Natural killer cell (primary cell): ENCODE measurements at regions not wholly inside any gene's neighbourhood (a gene's known extent, or its start where the extent isn't known, plus 50 kb on each side); places are given as distances from the start of the nearest gene placed in this dataset.

Experiments
- ATAC-seq, 3 donors: fragments of 150-1000 bp in 2 of 3; fragments of 200-7000 bp in 1 of 3; cut with Tn5 transposase; 1 replicate in 1 of 3; 2 replicates in 2 of 3; pipeline ENCODE4 v1.10.0; 2021; ENCODE audit warnings: mild to moderate bottlenecking in 2 of 3, moderate library complexity in 2 of 3
- DNase-seq, 2 donors: peaks; one replicate each; pipeline versions ENCODE4 v3.0.0 to v3.0.0-alpha.2; 2013 to 2021; ENCODE audit warnings: mixed read lengths in 1 of 2
- H3K27ac ChIP-seq: one replicate; pipeline ENCODE4 v1.5.1; 2013; ENCODE audit warnings: mild to moderate bottlenecking, low read length
- H3K27me3 ChIP-seq: one replicate; pipeline ENCODE4 v1.6.1; 2013; ENCODE audit warnings: low read length; ENCODE audit not compliant: control insufficient read depth, insufficient read depth
- H3K36me3 ChIP-seq: one replicate; pipeline ENCODE4 v1.6.1; 2013; ENCODE audit warnings: low read length; ENCODE audit not compliant: control insufficient read depth, insufficient read depth
- H3K4me1 ChIP-seq: one replicate; pipeline ENCODE4 v1.6.1; 2013; ENCODE audit warnings: low read length; ENCODE audit not compliant: control insufficient read depth, insufficient read depth
- H3K4me3 ChIP-seq: one replicate; pipeline ENCODE4 v1.5.1; 2013; ENCODE audit warnings: low read length
- H3K9me3 ChIP-seq: one replicate; pipeline ENCODE4 v1.6.1; 2013; ENCODE audit warnings: low read length; ENCODE audit not compliant: control insufficient read depth, insufficient read depth
- H3K27ac Mint-ChIP-seq, 2 donors: one replicate each; pipeline ENCODE4 v1.8.0; 2022; ENCODE audit warnings: mild to moderate bottlenecking in 2 of 2, mixed read lengths in 2 of 2, moderate library complexity in 1 of 2
- H3K27me3 Mint-ChIP-seq, 2 donors: one replicate each; pipeline ENCODE4 v1.8.0; 2022; ENCODE audit warnings: low read depth in 2 of 2, mixed read lengths in 2 of 2
- H3K36me3 Mint-ChIP-seq: one replicate; pipeline ENCODE4 v1.8.0; 2022; ENCODE audit warnings: mixed read lengths
- H3K4me1 Mint-ChIP-seq, 2 donors: one replicate each; pipeline ENCODE4 v1.8.0; 2022; ENCODE audit warnings: mixed read lengths in 2 of 2
- H3K4me3 Mint-ChIP-seq: one replicate; pipeline ENCODE4 v1.8.0; 2022; ENCODE audit warnings: mild to moderate bottlenecking, moderate library complexity, mixed read lengths
- H3K9me3 Mint-ChIP-seq, 2 donors: one replicate each; pipeline ENCODE4 v1.8.0; 2022; ENCODE audit warnings: mixed read lengths in 2 of 2
- CTCF ChIP-seq: fragments of 200-600 bp; IDR thresholded peaks from one replicate; pipeline ENCODE4 v1.8.0; 2022; ENCODE audit warnings: antibody characterized with exemption
- WGBS: methylation state at CpG from one replicate; pipeline ENCODE4 v1.1.7; 2013; ENCODE audit warnings: missing lambda C conversion rate; ENCODE audit not compliant: insufficient coverage; 5-methylcytosine and 5-hydroxymethylcytosine counted together
- intact Hi-C: fragments of 100-400 bp; cut with micrococcal nuclease; formaldehyde crosslinking; loops from one replicate; pipeline ENCODE4 v1.14.2; 2022

- no peaks in the 10 kb centered on the region for H3K36me3 Mint-ChIP-seq
- ATAC-seq (no peak), DNase-seq (no peak)
- Histone ChIP-seq H3K4me3 (no peak overlapping the region), H3K36me3 (no peaks in the 10 kb centered on the region), H3K27ac (no peak overlapping the region), H3K9me3 (no peaks in the 10 kb centered on the region), H3K27me3 (no peaks in the 10 kb centered on the region), H3K4me1 (no peaks in the 10 kb centered on the region)
- H3K4me3 Mint-ChIP-seq = no peak overlapping the region
- H3K9me3 Mint-ChIP-seq = no peaks in the 10 kb centered on the region
- no peak for TF ChIP-seq CTCF
- intact Hi-C loops = no loop called here
- peaks cover 0 to 5% of the 10 kb centered on the region in 2 donors for H3K4me1 Mint-ChIP-seq
- H3K27me3 Mint-ChIP-seq = peaks cover 10 to 17% of the 10 kb centered on the region in 2 donors
- 90% methylated on average over 6 of the region's 6 CpGs for WGBS
- H3K27ac Mint-ChIP-seq = no peak overlapping the region
Measured at GRCh38 chr1:168794057-168794456, 65.1 kb upstream of the DPT start.

GRCh38 chr1:168795681-168796080, 66.7 kb upstream of the DPT start:
- no peaks in the 10 kb centered on the region for H3K27me3 ChIP-seq
- peaks cover 6 to 10% of the 10 kb centered on the region in 2 donors for H3K27me3 Mint-ChIP-seq
- H3K36me3 ChIP-seq = no peaks in the 10 kb centered on the region
- no peak overlapping the region for H3K27ac ChIP-seq
- no peaks in the 10 kb centered on the region for H3K4me1 ChIP-seq
- H3K36me3 Mint-ChIP-seq = no peaks in the 10 kb centered on the region
- no peak overlapping the region for H3K4me3 ChIP-seq
- TF ChIP-seq CTCF = no peak
- no peaks in the 10 kb centered on the region for H3K9me3 ChIP-seq
- ATAC-seq = no peak
- H3K4me1 Mint-ChIP-seq = peaks cover 0 to 5% of the 10 kb centered on the region in 2 donors
- WGBS = 100% methylated on average over 3 of the region's 3 CpGs
- H3K4me3 Mint-ChIP-seq = no peak overlapping the region
- H3K27ac Mint-ChIP-seq = no peak overlapping the region
- H3K9me3 Mint-ChIP-seq = no peaks in the 10 kb centered on the region
- no peak for DNase-seq
- intact Hi-C loops = no loop called here

GRCh38 chr1:168799927-168800605, 71.1 kb upstream of the DPT start:
- Mint-ChIP-seq H3K4me3 (no peak overlapping the region), H3K9me3 (no peaks in the 10 kb centered on the region), H3K27me3 (peaks cover 3 to 6% of the 10 kb centered on the region in 2 donors), H3K36me3 (no peaks in the 10 kb centered on the region), H3K27ac (no peak overlapping the region), H3K4me1 (peaks cover 0 to 9% of the 10 kb centered on the region in 2 donors)
- 100% methylated on average over 2 of the region's 2 CpGs for WGBS
- H3K36me3 ChIP-seq = no peaks in the 10 kb centered on the region
- H3K27ac ChIP-seq = no peak overlapping the region
- ATAC-seq (no peak), DNase-seq (no peak)
- peaks cover 4% of the 10 kb centered on the region for H3K4me1 ChIP-seq
- H3K27me3 ChIP-seq = no peaks in the 10 kb centered on the region
- no peak for TF ChIP-seq CTCF
- intact Hi-C loops = no loop called here
- H3K4me3 ChIP-seq = no peak overlapping the region
- H3K9me3 ChIP-seq = no peaks in the 10 kb centered on the region
